ENCODE measurements at regions not wholly inside any gene's neighbourhood (a gene's known extent, or its start where the extent isn't known, plus 50 kb on each side); places are given as distances from the start of the nearest gene placed in this dataset.

DNA sequence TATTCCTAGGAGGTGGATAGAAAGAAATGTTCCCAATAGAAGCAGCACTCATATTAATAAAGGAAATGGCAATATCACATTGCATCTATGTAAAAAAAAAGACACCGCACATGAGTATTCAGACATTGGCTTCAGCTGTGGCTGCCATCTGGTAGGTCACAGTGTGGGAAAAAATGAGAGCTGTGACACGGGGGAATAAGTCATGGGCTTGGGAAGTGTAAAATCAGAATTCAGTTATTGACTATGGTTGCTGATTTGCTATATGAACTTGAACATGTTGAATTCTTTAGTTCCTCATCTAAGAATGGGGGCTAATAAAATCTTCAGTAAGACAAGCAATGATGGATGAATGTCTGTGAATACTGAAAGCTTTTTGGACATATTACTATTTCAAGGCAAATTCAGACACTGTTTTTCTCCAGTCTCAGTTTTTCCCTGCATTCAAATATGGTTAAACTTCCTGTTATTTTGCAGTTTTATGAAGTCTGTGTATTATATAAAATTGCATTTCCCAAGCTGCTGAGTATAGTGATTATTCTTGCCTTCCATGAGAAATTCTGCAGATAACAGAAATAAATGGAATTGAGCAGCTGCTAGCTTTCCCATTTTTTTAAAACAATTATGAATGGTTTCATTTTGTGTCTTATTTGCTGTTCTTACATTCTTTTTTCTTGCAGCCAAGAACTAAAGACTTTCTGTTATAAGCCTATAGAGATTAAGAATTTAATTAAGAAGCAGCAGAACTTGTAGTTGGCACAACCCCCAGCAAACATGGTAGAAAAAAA lies 221.0 kb downstream of the ANKRD50 start:
- peaks cover 0 to 3% (median 0%) of the 10 kb centered on the region in 8 donors for H3K9me3 Mint-ChIP-seq
- Histone ChIP-seq H3K4me1 (ENCODE audit: insufficient read depth, low read length) (no peaks in the 10 kb centered on the region), H3K4me3 (ENCODE audit: low read length in 2 of 2) (no peak overlapping the region), H3K27me3 (ENCODE audit: insufficient read depth, low read length) (no peaks in the 10 kb centered on the region), H3K9me3 (ENCODE audit: control insufficient read depth in 1 of 2, low read length in 2 of 2) (no peaks in the 10 kb centered on the region), H3K36me3 (ENCODE audit: insufficient read depth, low read length) (no peaks in the 10 kb centered on the region), H3K27ac (ENCODE audit: low read depth, low read length) (no peak overlapping the region)
- intact Hi-C loops (cut with micrococcal nuclease): no loop called here
- DNase-seq: no peak
- no peaks in the 10 kb centered on the region for H3K4me1 Mint-ChIP-seq
- H3K4me3 Mint-ChIP-seq: no peak overlapping the region
- ChIA-PET CTCF (ENCODE audit: partially characterized antibody) (no interaction called here), POLR2A (ENCODE audit: partially characterized antibody) (no interaction called here)
- no peaks in the 10 kb centered on the region for H3K36me3 Mint-ChIP-seq
- no peak overlapping the region for H3K27ac Mint-ChIP-seq
- no peaks in the 10 kb centered on the region for H3K27me3 Mint-ChIP-seq

DNA sequence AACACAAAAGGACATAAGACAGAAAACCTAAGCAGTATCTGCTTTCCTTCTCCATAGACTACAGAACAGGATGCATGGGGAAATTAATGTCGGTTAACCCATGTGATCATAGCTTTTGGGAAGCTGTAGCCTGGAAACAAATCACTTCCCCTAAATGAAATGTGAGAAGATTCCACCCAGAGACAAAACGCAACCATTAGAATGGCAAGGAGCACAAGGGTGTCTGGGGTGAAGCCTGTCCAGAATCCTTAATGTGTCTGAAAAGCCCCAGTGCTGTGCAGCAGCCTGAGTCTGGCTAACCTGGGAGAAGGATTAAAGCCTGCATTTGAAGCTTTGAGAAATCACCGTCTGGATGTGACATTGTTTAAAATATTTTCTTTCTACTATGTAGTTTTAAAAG lies 213.3 kb downstream of the ANKRD50 start:
- Mint-ChIP-seq H3K4me1 (no peaks in the 10 kb centered on the region), H3K36me3 (no peaks in the 10 kb centered on the region), H3K27ac (no peak overlapping the region), H3K4me3 (no peak overlapping the region), H3K9me3 (peaks cover 0 to 3% (median 0%) of the 10 kb centered on the region in 8 donors), H3K27me3 (no peaks in the 10 kb centered on the region)
- ChIA-PET CTCF (ENCODE audit: partially characterized antibody) (no interaction called here), POLR2A (ENCODE audit: partially characterized antibody) (no interaction called here)
- no peak for DNase-seq
- Histone ChIP-seq H3K4me3 (ENCODE audit: low read length in 2 of 2) (no peak overlapping the region), H3K36me3 (ENCODE audit: insufficient read depth, low read length) (no peaks in the 10 kb centered on the region), H3K9me3 (ENCODE audit: control insufficient read depth in 1 of 2, low read length in 2 of 2) (no peaks in the 10 kb centered on the region), H3K27ac (ENCODE audit: low read depth, low read length) (no peak overlapping the region), H3K27me3 (ENCODE audit: insufficient read depth, low read length) (no peaks in the 10 kb centered on the region), H3K4me1 (ENCODE audit: insufficient read depth, low read length) (no peaks in the 10 kb centered on the region)
- intact Hi-C loops (cut with micrococcal nuclease): no loop called here

DNA sequence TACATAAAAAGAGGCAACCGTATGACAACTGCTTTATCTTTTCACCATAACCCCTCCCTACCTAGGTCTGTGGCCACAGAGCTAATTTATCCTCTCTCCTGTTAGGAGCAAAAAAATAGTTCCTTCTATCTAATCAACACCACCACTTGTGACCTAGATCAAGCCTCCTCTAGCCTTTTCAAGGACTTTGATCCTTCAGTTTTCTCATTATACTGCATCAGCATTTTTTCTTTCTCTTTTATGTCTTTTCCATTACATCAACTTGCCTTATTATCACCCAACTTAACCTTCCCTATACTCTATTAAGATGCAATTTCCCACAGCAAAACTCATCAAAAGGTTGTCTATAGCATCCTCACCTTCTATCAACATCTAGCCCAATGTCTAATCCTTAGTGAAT lies 211.0 kb downstream of the ANKRD50 start:
- ChIA-PET POLR2A (ENCODE audit: partially characterized antibody) (no interaction called here), CTCF (ENCODE audit: partially characterized antibody) (no interaction called here)
- Mint-ChIP-seq H3K27ac (peak overlapping the region in 1 of 7 donors; percentile 26), H3K9me3 (peaks cover 0 to 3% (median 0%) of the 10 kb centered on the region in 8 donors), H3K4me3 (no peak overlapping the region), H3K36me3 (no peaks in the 10 kb centered on the region), H3K27me3 (no peaks in the 10 kb centered on the region), H3K4me1 (no peaks in the 10 kb centered on the region)
- Histone ChIP-seq H3K27ac (ENCODE audit: low read depth, low read length) (no peak overlapping the region), H3K27me3 (ENCODE audit: insufficient read depth, low read length) (no peaks in the 10 kb centered on the region), H3K4me3 (ENCODE audit: low read length in 2 of 2) (no peak overlapping the region), H3K36me3 (ENCODE audit: insufficient read depth, low read length) (no peaks in the 10 kb centered on the region), H3K9me3 (ENCODE audit: control insufficient read depth in 1 of 2, low read length in 2 of 2) (no peaks in the 10 kb centered on the region), H3K4me1 (ENCODE audit: insufficient read depth, low read length) (no peaks in the 10 kb centered on the region)
- intact Hi-C loops (cut with micrococcal nuclease): no loop called here
- no peak for DNase-seq

DNA sequence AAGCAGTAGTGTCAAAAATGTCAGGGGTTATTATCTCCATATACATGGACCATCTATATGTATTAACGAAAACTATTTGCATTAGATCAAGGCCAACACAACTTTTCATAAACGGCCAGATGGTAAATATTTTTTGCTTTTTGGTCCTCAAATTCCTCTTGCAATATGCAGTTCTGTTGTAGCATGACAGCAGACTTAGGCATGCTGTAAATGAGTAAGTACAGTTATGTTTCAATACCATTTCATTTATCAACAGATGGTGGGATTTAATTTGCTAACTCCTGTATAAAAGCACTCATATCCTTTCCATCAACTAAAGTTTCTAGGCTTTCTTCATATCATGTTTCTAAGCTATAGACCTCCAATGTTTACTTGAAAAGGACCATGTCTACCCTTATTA lies 208.1 kb downstream of the ANKRD50 start:
- no peaks in the 10 kb centered on the region for H3K36me3 ChIP-seq (ENCODE audit: insufficient read depth, low read length)
- Mint-ChIP-seq H3K9me3 (peaks cover 0 to 4% (median 0%) of the 10 kb centered on the region in 8 donors), H3K4me1 (no peaks in the 10 kb centered on the region), H3K36me3 (no peaks in the 10 kb centered on the region), H3K27ac (no peak overlapping the region), H3K4me3 (no peak overlapping the region), H3K27me3 (no peaks in the 10 kb centered on the region)
- no peak overlapping the region for H3K4me3 ChIP-seq (ENCODE audit: low read length in 2 of 2)
- H3K4me1 ChIP-seq (ENCODE audit: insufficient read depth, low read length): no peaks in the 10 kb centered on the region
- H3K27ac ChIP-seq (ENCODE audit: low read depth, low read length): no peak overlapping the region
- no peaks in the 10 kb centered on the region for H3K27me3 ChIP-seq (ENCODE audit: insufficient read depth, low read length)
- ChIA-PET CTCF (ENCODE audit: partially characterized antibody) (no interaction called here), POLR2A (ENCODE audit: partially characterized antibody) (no interaction called here)
- no peaks in the 10 kb centered on the region for H3K9me3 ChIP-seq (ENCODE audit: control insufficient read depth in 1 of 2, low read length in 2 of 2)
- intact Hi-C loops (cut with micrococcal nuclease): no loop called here
- DNase-seq: no peak

DNA sequence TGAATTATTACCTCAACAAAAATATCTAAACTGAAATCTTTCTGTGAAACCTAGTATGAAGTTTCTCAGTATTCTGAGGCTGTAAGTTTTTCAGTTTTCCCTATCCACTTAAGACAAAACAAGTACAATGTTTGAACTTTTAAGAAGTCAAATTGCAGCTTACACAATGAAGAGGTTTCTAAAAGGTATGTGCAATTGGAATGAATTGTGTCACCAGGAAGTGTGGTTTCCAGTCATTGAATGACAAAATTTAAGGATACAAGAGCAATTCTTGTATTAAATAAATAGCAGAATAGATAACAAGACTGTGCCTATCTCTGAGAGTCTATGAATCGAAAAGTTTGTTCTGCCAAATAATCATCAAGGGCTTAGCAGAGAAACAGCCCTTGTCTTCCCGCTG lies 207.3 kb downstream of the ANKRD50 start:
- Mint-ChIP-seq H3K9me3 (peaks cover 0 to 4% (median 0%) of the 10 kb centered on the region in 8 donors), H3K27ac (no peak overlapping the region), H3K4me1 (no peaks in the 10 kb centered on the region), H3K36me3 (no peaks in the 10 kb centered on the region), H3K27me3 (no peaks in the 10 kb centered on the region), H3K4me3 (no peak overlapping the region)
- no peak overlapping the region for H3K4me3 ChIP-seq (ENCODE audit: low read length in 2 of 2)
- CTCF ChIA-PET (ENCODE audit: partially characterized antibody): no interaction called here
- H3K4me1 ChIP-seq (ENCODE audit: insufficient read depth, low read length): no peaks in the 10 kb centered on the region
- H3K36me3 ChIP-seq (ENCODE audit: insufficient read depth, low read length): no peaks in the 10 kb centered on the region
- no peak for DNase-seq
- intact Hi-C loops (cut with micrococcal nuclease): no loop called here
- POLR2A ChIA-PET (ENCODE audit: partially characterized antibody): no interaction called here
- no peak overlapping the region for H3K27ac ChIP-seq (ENCODE audit: low read depth, low read length)
- H3K9me3 ChIP-seq (ENCODE audit: control insufficient read depth in 1 of 2, low read length in 2 of 2): no peaks in the 10 kb centered on the region
- H3K27me3 ChIP-seq (ENCODE audit: insufficient read depth, low read length): no peaks in the 10 kb centered on the region

DNA sequence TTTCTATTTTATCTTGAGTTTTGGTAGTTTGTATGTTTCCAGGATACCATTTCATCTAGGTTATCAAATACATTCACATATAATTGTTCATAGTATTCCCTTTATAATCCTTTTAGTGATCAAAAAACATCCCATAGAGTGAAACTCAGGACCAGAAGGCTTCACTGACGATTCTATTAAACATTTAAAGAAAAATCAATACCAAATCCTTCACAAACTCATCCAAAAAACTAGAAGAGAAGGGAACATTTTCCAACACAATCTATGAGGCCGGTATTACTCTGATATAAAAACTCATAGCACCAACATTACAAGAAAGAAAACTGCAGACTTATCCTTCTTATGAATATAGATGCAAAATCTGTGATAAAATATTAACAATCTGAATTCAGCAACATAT lies 203.4 kb downstream of the ANKRD50 start:
- DNase-seq: no peak
- H3K27ac ChIP-seq (ENCODE audit: low read depth, low read length): no peak overlapping the region
- no peaks in the 10 kb centered on the region for H3K4me1 ChIP-seq (ENCODE audit: insufficient read depth, low read length)
- no peaks in the 10 kb centered on the region for H3K9me3 ChIP-seq (ENCODE audit: control insufficient read depth in 1 of 2, low read length in 2 of 2)
- H3K27ac Mint-ChIP-seq: no peak overlapping the region
- H3K27me3 ChIP-seq (ENCODE audit: insufficient read depth, low read length): no peaks in the 10 kb centered on the region
- no peaks in the 10 kb centered on the region for H3K36me3 ChIP-seq (ENCODE audit: insufficient read depth, low read length)
- H3K9me3 Mint-ChIP-seq: peaks cover 0 to 4% (median 0%) of the 10 kb centered on the region in 8 donors
- H3K36me3 Mint-ChIP-seq: no peaks in the 10 kb centered on the region
- no peak overlapping the region for H3K4me3 ChIP-seq (ENCODE audit: low read length in 2 of 2)
- intact Hi-C loops (cut with micrococcal nuclease): no loop called here
- ChIA-PET CTCF (ENCODE audit: partially characterized antibody) (no interaction called here), POLR2A (ENCODE audit: partially characterized antibody) (no interaction called here)
- no peak overlapping the region for H3K4me3 Mint-ChIP-seq
- H3K4me1 Mint-ChIP-seq: no peaks in the 10 kb centered on the region
- H3K27me3 Mint-ChIP-seq: no peaks in the 10 kb centered on the region

DNA sequence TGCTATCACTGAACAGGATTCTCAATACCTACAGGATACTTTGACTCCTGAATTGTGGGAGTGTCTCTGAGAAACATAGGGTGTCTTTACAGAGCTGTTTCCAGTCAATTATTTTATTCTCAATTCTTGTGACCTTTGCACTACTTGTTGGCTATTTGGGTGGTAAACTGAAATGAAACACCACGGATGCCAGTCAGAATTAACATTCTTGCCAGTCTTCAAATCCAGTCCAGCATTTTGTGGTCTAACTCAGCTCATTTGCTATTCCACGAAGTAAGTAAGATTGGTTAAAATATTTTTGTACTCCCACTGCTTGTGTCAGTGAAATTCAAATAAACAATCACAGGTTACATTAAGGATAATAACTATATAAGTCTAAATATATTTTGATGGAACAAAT lies 197.9 kb downstream of the ANKRD50 start:
- Mint-ChIP-seq H3K9me3 (peaks cover 0 to 3% (median 0%) of the 10 kb centered on the region in 8 donors), H3K27ac (no peak overlapping the region), H3K4me3 (no peak overlapping the region), H3K4me1 (no peaks in the 10 kb centered on the region), H3K27me3 (no peaks in the 10 kb centered on the region), H3K36me3 (no peaks in the 10 kb centered on the region)
- no peaks in the 10 kb centered on the region for H3K27me3 ChIP-seq (ENCODE audit: insufficient read depth, low read length)
- intact Hi-C loops (cut with micrococcal nuclease): no loop called here
- no peaks in the 10 kb centered on the region for H3K9me3 ChIP-seq (ENCODE audit: control insufficient read depth in 1 of 2, low read length in 2 of 2)
- no peak overlapping the region for H3K27ac ChIP-seq (ENCODE audit: low read depth, low read length)
- DNase-seq: no peak
- H3K4me3 ChIP-seq (ENCODE audit: low read length in 2 of 2): no peak overlapping the region
- ChIA-PET CTCF (ENCODE audit: partially characterized antibody) (no interaction called here), POLR2A (ENCODE audit: partially characterized antibody) (no interaction called here)
- no peaks in the 10 kb centered on the region for H3K36me3 ChIP-seq (ENCODE audit: insufficient read depth, low read length)
- H3K4me1 ChIP-seq (ENCODE audit: insufficient read depth, low read length): no peaks in the 10 kb centered on the region

DNA sequence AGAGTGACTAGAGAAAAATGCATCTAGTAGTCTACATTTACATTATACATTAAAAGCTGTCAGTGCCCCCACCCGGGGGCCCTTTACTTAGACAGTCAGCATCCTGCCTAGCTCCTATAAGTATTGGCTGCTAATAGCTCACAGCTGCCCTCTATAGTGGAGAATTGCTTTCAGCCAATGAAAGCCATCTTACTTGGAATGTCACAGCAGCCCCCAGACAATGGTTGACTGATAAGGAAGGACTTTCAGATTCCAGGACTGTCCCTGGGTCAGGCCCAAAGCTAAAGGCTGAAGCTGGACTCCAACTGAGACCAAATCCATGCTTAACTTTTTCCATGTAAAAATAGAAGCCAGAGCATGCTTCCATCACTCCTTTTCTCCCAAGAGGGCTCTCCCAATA lies 196.9 kb downstream of the ANKRD50 start:
- H3K9me3 ChIP-seq (ENCODE audit: control insufficient read depth in 1 of 2, low read length in 2 of 2): no peaks in the 10 kb centered on the region
- H3K36me3 ChIP-seq (ENCODE audit: insufficient read depth, low read length): no peaks in the 10 kb centered on the region
- Mint-ChIP-seq H3K4me1 (no peaks in the 10 kb centered on the region), H3K27me3 (no peaks in the 10 kb centered on the region), H3K36me3 (no peaks in the 10 kb centered on the region), H3K27ac (no peak overlapping the region), H3K4me3 (no peak overlapping the region), H3K9me3 (peaks cover 0 to 3% (median 0%) of the 10 kb centered on the region in 8 donors)
- H3K4me3 ChIP-seq (ENCODE audit: low read length in 2 of 2): no peak overlapping the region
- POLR2A ChIA-PET (ENCODE audit: partially characterized antibody): no interaction called here
- intact Hi-C loops (cut with micrococcal nuclease): no loop called here
- DNase-seq: no peak
- H3K27me3 ChIP-seq (ENCODE audit: insufficient read depth, low read length): no peaks in the 10 kb centered on the region
- CTCF ChIA-PET (ENCODE audit: partially characterized antibody): no interaction called here
- no peak overlapping the region for H3K27ac ChIP-seq (ENCODE audit: low read depth, low read length)
- H3K4me1 ChIP-seq (ENCODE audit: insufficient read depth, low read length): no peaks in the 10 kb centered on the region
